ENCODE measurements at regions not wholly inside any gene's neighbourhood (a gene's known extent, or its start where the extent isn't known, plus 50 kb on each side); places are given as distances from the start of the nearest gene placed in this dataset.

DNA sequence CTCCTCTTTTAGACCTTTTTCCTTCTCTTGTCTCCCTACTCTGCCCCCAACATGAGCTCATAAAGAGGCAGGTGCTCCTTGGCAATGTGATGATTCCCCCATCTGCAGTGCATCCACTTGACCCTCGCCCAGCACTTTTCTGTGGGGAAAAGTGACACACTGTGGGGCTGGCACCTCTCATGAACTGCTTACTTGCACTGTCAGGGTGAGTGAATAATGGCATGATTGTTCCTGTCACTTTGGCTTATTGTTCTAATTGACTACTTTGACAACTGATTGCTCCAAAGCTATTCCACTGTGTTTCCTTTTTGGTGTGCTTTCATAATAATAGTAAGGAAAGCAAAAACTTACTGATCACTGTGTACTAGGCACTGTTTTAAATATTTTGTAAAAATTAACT lies 253.3 kb upstream of the SUCLG2 start:
- no peak for DNase-seq (ENCODE audit: extremely low spot score)
- ChIA-PET POLR2A (no interaction called here), CTCF (interaction anchor here (1.4 to 1.5 kb wide), 2 partner anchors 17 to 31 kb away, joined by 4 read pairs; no protein-coding TSS in a partner anchor)
- TF ChIP-seq, protein P1, sequence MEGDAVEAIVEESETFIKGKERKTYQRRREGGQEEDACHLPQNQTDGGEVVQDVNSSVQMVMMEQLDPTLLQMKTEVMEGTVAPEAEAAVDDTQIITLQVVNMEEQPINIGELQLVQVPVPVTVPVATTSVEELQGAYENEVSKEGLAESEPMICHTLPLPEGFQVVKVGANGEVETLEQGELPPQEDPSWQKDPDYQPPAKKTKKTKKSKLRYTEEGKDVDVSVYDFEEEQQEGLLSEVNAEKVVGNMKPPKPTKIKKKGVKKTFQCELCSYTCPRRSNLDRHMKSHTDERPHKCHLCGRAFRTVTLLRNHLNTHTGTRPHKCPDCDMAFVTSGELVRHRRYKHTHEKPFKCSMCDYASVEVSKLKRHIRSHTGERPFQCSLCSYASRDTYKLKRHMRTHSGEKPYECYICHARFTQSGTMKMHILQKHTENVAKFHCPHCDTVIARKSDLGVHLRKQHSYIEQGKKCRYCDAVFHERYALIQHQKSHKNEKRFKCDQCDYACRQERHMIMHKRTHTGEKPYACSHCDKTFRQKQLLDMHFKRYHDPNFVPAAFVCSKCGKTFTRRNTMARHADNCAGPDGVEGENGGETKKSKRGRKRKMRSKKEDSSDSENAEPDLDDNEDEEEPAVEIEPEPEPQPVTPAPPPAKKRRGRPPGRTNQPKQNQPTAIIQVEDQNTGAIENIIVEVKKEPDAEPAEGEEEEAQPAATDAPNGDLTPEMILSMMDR (IDR thresholded peaks at IDR 0.05; ENCODE audit: control extremely low read depth, extremely low read depth, low read depth, missing control alignments), result no peak

- DNase-seq (ENCODE audit: extremely low spot score), result no peak
- TF ChIP-seq, protein P1 (IDR thresholded peaks at IDR 0.05; ENCODE audit: control extremely low read depth, extremely low read depth, low read depth, missing control alignments), result no peak
- ChIA-PET POLR2A (no interaction called here), CTCF (interaction anchor here (0.9 to 1.5 kb wide), 2 partner anchors 26 to 30 kb away, joined by 3 to 4 read pairs; no protein-coding TSS in a partner anchor)
Measured at GRCh38 chr3:67906261-67906660, 251.8 kb upstream of the SUCLG2 start.

DNA sequence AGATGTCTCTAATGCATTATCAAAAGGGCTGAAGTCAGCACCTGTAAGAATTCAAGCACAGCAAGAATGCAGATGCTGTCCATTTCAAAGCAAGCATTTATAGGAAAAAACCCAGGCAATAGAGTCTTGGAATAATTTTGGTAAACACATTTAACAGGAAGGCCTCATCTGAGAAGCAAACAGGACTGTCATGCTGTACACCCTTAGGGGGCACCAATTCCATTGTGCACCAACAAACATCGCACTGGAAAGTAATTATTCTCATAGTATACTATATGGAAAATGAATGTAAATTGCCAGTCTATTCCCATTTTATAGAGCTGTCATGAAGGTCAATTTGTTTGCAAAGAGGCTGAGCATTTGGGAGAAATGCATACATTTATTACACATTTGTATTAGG lies 247.3 kb upstream of the SUCLG2 start:
- TF ChIP-seq, protein P1 (IDR thresholded peaks at IDR 0.05; ENCODE audit: control extremely low read depth, extremely low read depth, low read depth, missing control alignments), result no peak
- POLR2A ChIA-PET, result no interaction called here

GRCh38 chr3:67898916-67899315 lies 244.5 kb upstream of the SUCLG2 start:
- TF ChIP-seq, protein P1 (IDR thresholded peaks at IDR 0.05; ENCODE audit: control extremely low read depth, extremely low read depth, low read depth, missing control alignments), result no peak
- CTCF ChIA-PET, result no interaction called here
- DNase-seq (ENCODE audit: extremely low spot score), result no peak
- POLR2A ChIA-PET, result no interaction called here

More for the DNA sequence above, 247.3 kb upstream of the SUCLG2 start:
- CTCF ChIA-PET, result no interaction called here
- DNase-seq (ENCODE audit: extremely low spot score), result no peak

DNA sequence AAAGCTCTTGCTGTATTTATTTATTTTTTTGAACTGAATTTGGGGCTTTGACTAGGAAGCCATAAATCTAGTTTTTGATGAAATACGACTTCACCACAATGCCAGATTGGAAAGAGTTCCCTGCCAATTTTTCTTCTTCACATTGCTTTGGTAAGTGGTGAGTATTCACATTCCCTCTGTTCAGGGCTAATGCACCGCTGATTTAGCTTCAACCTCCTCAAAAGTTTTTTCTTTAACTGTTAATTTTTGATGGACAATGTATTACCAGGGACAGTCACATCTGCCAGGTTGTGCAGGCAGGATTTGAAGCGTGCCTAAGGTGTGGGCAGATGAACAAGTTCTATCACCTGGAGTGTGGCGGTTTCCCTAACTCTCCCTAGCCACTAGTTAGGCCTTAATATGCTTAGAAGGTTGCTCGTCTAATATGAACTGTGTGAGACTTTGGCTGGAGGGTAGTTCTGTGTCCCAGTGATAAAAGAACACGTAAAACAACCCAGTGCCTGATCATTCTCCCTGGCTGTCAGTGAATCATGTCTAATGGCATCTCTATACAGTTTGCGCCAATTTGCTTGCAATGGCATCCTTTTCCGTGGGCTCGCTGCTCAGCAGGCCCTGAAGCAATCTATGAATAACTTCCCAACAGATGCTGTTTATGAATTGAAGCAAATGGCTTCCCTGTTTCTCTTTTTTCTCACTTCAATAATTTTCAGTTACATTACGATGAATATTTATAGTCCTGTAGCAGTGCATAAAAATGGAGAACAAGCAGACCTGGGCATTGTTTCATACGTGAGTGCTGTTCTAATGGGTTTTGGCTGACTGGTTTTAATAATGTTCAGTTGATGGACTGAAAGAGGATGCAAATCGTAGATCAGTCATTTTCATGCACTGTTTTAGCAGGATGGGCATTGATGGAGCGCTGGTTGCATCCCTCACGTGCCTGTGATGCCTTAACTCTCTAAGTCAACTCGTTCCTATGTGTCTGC lies 243.2 kb upstream of the SUCLG2 start:
- DNase-seq (ENCODE audit: extremely low spot score), result no peak
- ChIA-PET POLR2A (no interaction called here), CTCF (interaction anchor here (1.8 kb wide), 1 partner anchor 19 kb away, joined by 5 read pairs; no protein-coding TSS in a partner anchor)
- TF ChIP-seq, protein P1 (IDR thresholded peaks at IDR 0.05; ENCODE audit: control extremely low read depth, extremely low read depth, low read depth, missing control alignments), result no peak

GRCh38 chr3:67896130-67896529 lies 241.7 kb upstream of the SUCLG2 start:
- ChIA-PET CTCF (interaction anchor here (1.4 to 1.8 kb wide), 2 partner anchors 17 to 782 kb away, joined by 4 to 5 read pairs; no protein-coding TSS in a partner anchor), POLR2A (no interaction called here)
- no peak for DNase-seq (ENCODE audit: extremely low spot score)
- TF ChIP-seq, protein P1 (IDR thresholded peaks at IDR 0.05; ENCODE audit: control extremely low read depth, extremely low read depth, low read depth, missing control alignments), result no peak
